ENCODE measurements at regions not wholly inside any gene's neighbourhood (a gene's known extent, or its start where the extent isn't known, plus 50 kb on each side); places are given as distances from the start of the nearest gene placed in this dataset.
"Not testable (repeated sequence)": the region's sequence is repeated elsewhere in the genome, so short reads cannot be mapped to it uniquely, and the experiment has no call there.

DNA sequence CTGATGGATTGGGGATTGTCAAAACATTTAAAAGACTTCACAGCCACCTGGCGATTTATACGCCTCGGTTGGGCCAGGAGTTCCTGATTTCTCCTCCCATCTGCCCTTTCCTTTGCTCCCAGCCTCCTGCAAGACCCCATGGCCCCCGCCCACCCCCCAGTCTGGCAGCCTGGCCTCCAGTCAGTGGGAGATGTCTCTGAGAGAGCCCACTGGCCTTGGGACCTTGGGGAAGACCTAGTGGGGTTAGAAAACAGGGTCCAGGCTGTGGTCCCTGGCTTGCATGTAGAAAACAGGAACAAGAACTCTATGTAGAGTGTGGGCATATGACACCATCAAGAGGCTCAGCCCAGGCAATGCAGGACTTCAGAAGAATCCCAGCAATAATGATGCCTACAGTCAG, 209.4 kb upstream of the C16orf82 start:
- H3K4me3 ChIP-seq (ENCODE audit: low read depth, low read length) = no peak overlapping the region
- in situ Hi-C loops (cut with HindIII; ENCODE audit: low sequenced_read_pairs) = no loop called here
- no peak for DNase-seq (ENCODE audit: low read depth, low spot score)
- TF ChIP-seq, protein P1, sequence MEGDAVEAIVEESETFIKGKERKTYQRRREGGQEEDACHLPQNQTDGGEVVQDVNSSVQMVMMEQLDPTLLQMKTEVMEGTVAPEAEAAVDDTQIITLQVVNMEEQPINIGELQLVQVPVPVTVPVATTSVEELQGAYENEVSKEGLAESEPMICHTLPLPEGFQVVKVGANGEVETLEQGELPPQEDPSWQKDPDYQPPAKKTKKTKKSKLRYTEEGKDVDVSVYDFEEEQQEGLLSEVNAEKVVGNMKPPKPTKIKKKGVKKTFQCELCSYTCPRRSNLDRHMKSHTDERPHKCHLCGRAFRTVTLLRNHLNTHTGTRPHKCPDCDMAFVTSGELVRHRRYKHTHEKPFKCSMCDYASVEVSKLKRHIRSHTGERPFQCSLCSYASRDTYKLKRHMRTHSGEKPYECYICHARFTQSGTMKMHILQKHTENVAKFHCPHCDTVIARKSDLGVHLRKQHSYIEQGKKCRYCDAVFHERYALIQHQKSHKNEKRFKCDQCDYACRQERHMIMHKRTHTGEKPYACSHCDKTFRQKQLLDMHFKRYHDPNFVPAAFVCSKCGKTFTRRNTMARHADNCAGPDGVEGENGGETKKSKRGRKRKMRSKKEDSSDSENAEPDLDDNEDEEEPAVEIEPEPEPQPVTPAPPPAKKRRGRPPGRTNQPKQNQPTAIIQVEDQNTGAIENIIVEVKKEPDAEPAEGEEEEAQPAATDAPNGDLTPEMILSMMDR (IDR thresholded peaks at IDR 0.05; ENCODE audit: low read depth, low read length) = no peak

- no peak for DNase-seq (ENCODE audit: low read depth, low spot score)
- no peak overlapping the region for H3K4me3 ChIP-seq (ENCODE audit: low read depth, low read length)
- TF ChIP-seq, protein P1 (IDR thresholded peaks at IDR 0.05; ENCODE audit: low read depth, low read length) = no peak
- in situ Hi-C loops (cut with HindIII; ENCODE audit: low sequenced_read_pairs) = no loop called here
Measured at GRCh38 chr16:26860506-26860905, 206.2 kb upstream of the C16orf82 start.

GRCh38 chr16:26863931-26864330, 202.8 kb upstream of the C16orf82 start:
- TF ChIP-seq, protein P1 (IDR thresholded peaks at IDR 0.05; ENCODE audit: low read depth, low read length) = no peak
- DNase-seq (ENCODE audit: low read depth, low spot score) = no peak
- in situ Hi-C loops (cut with HindIII; ENCODE audit: low sequenced_read_pairs) = no loop called here
- no peak overlapping the region for H3K4me3 ChIP-seq (ENCODE audit: low read depth, low read length)

- in situ Hi-C loops (cut with HindIII; ENCODE audit: low sequenced_read_pairs); H3K4me3 ChIP-seq (ENCODE audit: low read depth, low read length); DNase-seq (ENCODE audit: low read depth, low spot score): not testable (repeated sequence)
Measured at GRCh38 chr16:26874318-26874717, 192.4 kb upstream of the C16orf82 start.

- in situ Hi-C loops (cut with HindIII; ENCODE audit: low sequenced_read_pairs) = no loop called here
- H3K4me3 ChIP-seq (ENCODE audit: low read depth, low read length) = no peak overlapping the region
- DNase-seq (ENCODE audit: low read depth, low spot score) = no peak
- TF ChIP-seq, protein P1 (IDR thresholded peaks at IDR 0.05; ENCODE audit: low read depth, low read length) = no peak
Measured at GRCh38 chr16:26877421-26877820, 189.3 kb upstream of the C16orf82 start.

- in situ Hi-C loops (cut with HindIII; ENCODE audit: low sequenced_read_pairs) = no loop called here
- TF ChIP-seq, protein P1 (IDR thresholded peaks at IDR 0.05; ENCODE audit: low read depth, low read length) = no peak
- no peak for DNase-seq (ENCODE audit: low read depth, low spot score)
- no peak overlapping the region for H3K4me3 ChIP-seq (ENCODE audit: low read depth, low read length)
Measured at GRCh38 chr16:26885674-26886073, 181.1 kb upstream of the C16orf82 start.

DNA sequence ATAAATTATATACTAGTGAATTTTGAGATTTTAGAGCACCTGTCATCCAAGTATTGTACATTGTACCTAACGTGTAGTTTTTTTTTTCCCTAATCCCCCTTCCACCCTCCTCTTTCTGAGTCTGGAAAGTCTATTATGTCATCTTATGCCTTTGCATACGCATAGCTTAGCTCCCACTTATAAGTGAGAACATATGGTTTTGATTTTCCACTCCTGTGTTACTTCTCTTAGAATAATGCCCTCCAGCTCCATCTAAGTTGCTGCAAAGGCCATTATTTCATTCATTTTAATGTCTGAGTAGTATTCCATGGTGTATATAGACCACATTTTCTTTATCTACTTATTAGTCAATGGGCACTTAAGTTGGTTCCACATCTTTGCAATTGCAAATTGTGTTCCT, 177.0 kb upstream of the C16orf82 start:
- TF ChIP-seq, protein P1 (IDR thresholded peaks at IDR 0.05; ENCODE audit: low read depth, low read length) = no peak
- H3K4me3 ChIP-seq (ENCODE audit: low read depth, low read length) = no peak overlapping the region
- in situ Hi-C loops (cut with HindIII; ENCODE audit: low sequenced_read_pairs) = no loop called here
- DNase-seq (ENCODE audit: low read depth, low spot score) = no peak

Measured in astrocyte of the spinal cord (primary cell).